ENCODE measurements at regions not wholly inside any gene's neighbourhood (a gene's known extent, or its start where the extent isn't known, plus 50 kb on each side); places are given as distances from the start of the nearest gene placed in this dataset.

DNA sequence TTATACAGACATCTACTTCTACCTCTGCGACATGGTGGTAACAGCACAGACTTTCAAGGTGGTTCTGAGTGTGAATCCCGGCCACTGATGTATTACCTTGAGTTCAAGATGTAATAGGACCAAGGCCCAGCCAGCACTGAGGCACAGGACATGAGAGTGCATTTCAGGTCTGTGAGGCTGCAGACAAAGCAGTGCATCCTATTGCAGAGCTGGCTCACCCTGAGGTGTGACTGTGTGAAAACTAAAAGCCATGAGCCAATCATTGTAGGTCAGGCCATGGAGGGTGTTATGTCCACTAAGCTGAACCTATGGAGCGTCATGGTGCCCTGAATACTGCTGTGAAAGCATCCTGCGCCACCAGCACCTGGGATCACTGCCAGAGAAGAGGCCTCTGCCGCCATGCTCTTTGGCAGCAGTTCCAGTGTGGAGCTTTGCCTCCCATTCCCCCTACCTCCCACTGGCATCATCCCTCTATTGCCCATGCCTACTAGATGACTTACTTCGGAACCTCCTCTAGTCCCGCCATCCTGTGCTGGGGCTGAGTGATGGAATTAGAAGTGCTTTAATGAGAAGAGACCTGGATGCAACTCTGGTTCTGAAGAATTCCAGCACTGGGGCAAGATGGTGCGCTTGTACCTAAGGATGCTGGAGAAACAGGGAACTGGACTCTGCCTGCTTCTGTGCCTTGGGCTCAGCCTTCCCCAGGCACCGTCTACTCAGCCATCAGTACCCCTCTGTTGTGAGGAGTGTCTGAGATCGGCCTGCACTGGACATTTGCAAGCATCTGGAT, 112.0 kb upstream of the RMDN2 start:
- DNase-seq (ENCODE audit: low read depth), result no peak
- H3K4me3 ChIP-seq (replicated peaks; ENCODE audit: low read depth, low read length), result no peak overlapping the region
- TF ChIP-seq, protein P1, sequence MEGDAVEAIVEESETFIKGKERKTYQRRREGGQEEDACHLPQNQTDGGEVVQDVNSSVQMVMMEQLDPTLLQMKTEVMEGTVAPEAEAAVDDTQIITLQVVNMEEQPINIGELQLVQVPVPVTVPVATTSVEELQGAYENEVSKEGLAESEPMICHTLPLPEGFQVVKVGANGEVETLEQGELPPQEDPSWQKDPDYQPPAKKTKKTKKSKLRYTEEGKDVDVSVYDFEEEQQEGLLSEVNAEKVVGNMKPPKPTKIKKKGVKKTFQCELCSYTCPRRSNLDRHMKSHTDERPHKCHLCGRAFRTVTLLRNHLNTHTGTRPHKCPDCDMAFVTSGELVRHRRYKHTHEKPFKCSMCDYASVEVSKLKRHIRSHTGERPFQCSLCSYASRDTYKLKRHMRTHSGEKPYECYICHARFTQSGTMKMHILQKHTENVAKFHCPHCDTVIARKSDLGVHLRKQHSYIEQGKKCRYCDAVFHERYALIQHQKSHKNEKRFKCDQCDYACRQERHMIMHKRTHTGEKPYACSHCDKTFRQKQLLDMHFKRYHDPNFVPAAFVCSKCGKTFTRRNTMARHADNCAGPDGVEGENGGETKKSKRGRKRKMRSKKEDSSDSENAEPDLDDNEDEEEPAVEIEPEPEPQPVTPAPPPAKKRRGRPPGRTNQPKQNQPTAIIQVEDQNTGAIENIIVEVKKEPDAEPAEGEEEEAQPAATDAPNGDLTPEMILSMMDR (IDR thresholded peaks at IDR 0.05; ENCODE audit: low read length, missing control alignments), result no peak

DNA sequence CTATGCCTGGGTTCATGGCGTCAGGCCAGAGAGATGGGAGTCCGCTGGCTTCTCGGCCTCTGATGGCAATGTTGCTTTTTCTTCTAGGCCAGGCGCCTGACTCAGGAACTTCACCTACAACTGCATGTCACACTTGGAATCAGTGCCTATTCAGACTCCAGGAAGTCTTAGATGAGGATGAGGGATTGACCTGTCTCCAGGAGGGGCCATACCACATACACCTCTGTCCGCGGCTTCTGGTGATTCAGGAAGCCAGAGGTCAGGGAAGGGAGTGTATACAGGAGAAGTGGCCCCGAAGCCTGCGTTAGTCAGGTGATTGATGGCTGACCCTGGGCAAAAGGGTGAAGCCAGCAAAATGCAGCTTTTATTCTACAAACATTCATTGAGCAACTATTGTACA, 109.1 kb upstream of the RMDN2 start:
- no peak overlapping the region for H3K4me3 ChIP-seq (replicated peaks; ENCODE audit: low read depth, low read length)
- DNase-seq (ENCODE audit: low read depth), result no peak
- TF ChIP-seq, protein P1 (IDR thresholded peaks at IDR 0.05; ENCODE audit: low read length, missing control alignments), result no peak

DNA sequence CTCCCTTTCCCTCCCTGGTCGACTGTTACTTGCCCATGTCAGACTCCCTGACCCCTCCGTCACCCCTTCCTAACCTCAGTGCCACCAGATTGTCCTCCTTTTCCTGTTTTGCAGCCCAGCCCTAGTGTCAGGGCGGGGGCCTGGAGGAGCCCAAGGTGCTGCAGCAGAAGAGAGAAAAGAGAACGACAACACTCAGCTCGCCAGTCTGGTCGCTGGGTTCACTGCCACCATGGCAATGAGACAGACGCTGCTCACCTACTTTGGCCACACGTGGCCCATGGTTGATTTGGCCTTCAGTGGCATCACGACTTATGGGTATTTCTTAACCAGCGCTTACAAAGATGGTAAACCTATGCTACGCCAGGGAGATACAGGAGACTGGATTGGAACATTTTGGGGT, 108.4 kb upstream of the RMDN2 start:
- no peak for DNase-seq (ENCODE audit: low read depth)
- TF ChIP-seq, protein P1 (IDR thresholded peaks at IDR 0.05; ENCODE audit: low read length, missing control alignments), result no peak
- H3K4me3 ChIP-seq (replicated peaks; ENCODE audit: low read depth, low read length), result no peak overlapping the region

DNA sequence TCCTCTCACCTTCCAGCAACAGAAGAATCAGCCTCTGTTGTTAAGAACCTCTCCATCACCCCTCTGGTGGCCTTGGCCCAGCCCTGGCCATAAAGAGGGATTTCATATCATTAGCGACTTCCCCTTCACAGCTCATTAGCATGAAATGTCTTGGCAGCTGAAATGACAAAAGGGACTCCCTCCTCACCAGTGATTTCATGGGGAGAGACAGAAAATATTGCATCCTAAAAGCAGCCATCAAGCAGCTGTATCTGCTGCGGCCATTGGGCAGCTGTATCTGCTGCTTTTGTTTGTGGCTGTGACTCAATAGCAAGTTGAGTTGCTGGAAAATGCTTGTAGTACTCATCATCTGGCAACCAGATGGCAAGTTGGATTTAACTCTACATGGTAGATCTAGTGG, 105.9 kb upstream of the RMDN2 start:
- TF ChIP-seq, protein P1 (IDR thresholded peaks at IDR 0.05; ENCODE audit: low read length, missing control alignments), result no peak
- peak; percentile 66 for DNase-seq (ENCODE audit: low read depth)
- no peak overlapping the region for H3K4me3 ChIP-seq (replicated peaks; ENCODE audit: low read depth, low read length)

DNA sequence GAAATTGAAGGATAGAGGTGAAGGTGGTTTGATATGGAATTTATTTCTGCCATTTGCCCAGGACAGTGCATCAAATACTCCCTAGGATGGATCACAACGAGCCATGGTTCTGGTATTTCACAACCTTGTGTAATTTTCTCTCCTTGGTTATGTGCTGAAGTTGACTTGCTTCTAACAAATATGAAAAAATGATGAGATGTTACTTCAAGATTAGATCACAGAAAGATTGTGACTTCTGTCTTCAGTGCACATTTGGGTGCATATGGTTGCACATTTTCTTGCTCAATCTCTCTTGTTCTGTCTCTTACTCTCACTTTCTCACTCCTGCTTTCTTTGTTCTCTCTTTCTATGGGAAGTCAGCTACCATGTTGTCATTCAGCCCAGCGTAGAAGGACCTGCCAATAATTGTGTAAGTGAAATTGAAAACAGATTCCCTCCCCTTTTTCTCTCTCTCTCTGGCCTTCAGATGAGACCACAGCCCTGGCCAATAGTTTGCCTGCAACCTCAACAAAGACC, 104.6 kb upstream of the RMDN2 start:
- H3K4me3 ChIP-seq (replicated peaks; ENCODE audit: low read depth, low read length), result no peak overlapping the region
- DNase-seq (ENCODE audit: low read depth), result no peak

DNA sequence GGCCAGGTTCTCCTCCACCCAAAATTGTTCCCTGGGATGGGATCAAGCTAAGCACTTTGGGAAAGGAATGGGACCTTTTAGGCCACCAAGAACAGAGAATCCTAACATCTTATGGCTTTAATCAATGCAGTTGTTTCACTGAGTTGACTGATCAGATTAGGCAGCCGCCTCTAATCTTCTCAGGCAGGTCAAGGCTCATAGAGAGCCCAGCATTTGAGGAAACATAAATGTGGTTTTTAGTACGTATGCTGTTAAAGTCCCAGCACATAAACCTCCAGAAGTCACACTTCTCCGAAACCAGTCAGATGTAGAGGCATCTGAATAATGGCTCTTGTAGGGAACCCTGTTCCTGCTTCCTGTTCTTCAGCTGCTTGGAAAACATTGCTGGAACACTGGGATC, 99.5 kb upstream of the RMDN2 start:
- TF ChIP-seq, protein P1 (IDR thresholded peaks at IDR 0.05; ENCODE audit: low read length, missing control alignments), result no peak
- no peak for DNase-seq (ENCODE audit: low read depth)
- no peak overlapping the region for H3K4me3 ChIP-seq (replicated peaks; ENCODE audit: low read depth, low read length)

More for the DNA sequence above, 104.6 kb upstream of the RMDN2 start:
- TF ChIP-seq, protein P1 (IDR thresholded peaks at IDR 0.05; ENCODE audit: low read length, missing control alignments), result no peak

DNA sequence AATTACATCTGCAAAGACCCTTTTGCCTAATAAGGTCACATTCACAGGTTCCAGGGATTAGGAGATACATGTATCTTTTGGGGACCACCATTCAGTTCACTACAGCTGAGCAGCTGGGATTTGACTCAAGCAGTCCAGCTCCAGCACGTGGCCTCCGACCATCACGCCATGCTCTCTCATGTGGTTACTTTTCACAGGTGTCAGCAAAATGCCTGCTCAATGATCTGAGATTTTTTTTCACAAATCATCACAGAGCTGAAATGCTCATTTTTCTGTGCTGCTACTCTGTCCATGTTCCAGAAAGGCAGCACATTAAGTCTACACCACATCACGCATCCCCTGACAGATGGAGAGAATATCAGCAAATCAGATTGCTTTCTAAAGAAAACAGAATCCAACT, 98.5 kb upstream of the RMDN2 start:
- no peak for DNase-seq (ENCODE audit: low read depth)
- TF ChIP-seq, protein P1 (IDR thresholded peaks at IDR 0.05; ENCODE audit: low read length, missing control alignments), result no peak
- no peak overlapping the region for H3K4me3 ChIP-seq (replicated peaks; ENCODE audit: low read depth, low read length)

Data from fibroblast of pulmonary artery (primary cell).